ENCODE measurements at regions not wholly inside any gene's neighbourhood (a gene's known extent, or its start where the extent isn't known, plus 50 kb on each side); places are given as distances from the start of the nearest gene placed in this dataset.

DNA sequence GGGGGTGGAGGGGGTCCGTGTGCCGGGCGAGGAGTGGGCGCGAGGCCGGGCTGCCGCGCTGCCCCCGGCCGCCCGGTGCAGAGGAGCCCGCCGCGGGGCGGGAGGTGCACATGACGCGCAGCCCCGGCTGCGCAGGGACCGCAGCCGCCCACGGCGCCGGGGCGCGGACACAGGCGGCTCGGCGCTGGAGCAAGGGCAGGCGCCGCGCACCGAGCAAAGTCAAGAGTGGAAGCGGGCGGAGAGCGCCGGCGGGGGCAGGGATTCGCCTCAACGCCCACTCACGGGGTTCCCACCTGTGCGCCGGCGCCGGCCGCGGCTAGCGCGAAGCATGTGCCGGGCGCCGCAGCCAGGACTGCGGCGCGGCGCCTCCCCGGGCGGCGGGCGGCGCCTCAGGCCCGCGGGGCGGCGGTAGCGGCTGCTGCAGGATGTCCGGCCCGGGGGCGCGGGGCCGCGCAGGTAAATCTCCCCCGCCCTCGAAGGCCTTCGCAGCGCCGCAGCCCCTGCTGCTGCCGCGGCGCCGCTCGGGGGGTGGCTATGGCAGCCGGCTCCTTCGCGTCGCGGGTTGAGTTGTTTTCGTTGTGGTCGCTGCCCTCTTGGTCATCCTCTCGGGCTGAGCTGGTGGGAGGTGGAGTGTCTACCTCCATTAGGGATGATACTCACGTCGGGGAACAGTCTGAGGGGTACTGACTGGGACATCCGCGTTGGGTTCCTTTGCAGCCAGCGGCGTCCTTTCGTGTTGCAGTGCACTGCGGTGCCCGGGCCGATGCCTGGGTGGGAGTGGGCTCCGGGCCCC, 216.3 kb upstream of the DTNA start:
- peak; percentile 72 for TF ChIP-seq POLR2A (IDR thresholded peaks at IDR 0.05)
- TF ChIP-seq, protein P1, sequence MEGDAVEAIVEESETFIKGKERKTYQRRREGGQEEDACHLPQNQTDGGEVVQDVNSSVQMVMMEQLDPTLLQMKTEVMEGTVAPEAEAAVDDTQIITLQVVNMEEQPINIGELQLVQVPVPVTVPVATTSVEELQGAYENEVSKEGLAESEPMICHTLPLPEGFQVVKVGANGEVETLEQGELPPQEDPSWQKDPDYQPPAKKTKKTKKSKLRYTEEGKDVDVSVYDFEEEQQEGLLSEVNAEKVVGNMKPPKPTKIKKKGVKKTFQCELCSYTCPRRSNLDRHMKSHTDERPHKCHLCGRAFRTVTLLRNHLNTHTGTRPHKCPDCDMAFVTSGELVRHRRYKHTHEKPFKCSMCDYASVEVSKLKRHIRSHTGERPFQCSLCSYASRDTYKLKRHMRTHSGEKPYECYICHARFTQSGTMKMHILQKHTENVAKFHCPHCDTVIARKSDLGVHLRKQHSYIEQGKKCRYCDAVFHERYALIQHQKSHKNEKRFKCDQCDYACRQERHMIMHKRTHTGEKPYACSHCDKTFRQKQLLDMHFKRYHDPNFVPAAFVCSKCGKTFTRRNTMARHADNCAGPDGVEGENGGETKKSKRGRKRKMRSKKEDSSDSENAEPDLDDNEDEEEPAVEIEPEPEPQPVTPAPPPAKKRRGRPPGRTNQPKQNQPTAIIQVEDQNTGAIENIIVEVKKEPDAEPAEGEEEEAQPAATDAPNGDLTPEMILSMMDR (IDR thresholded peaks at IDR 0.05): no peak
